Rectal smooth muscle tissue (tissue), 1 donor: ENCODE measurements at regions not wholly inside any gene's neighbourhood (a gene's known extent, or its start where the extent isn't known, plus 50 kb on each side); places are given as distances from the start of the nearest gene placed in this dataset.
"Not testable (repeated sequence)": the region's sequence is repeated elsewhere in the genome, so short reads cannot be mapped to it uniquely, and the experiment has no call there.

Source experiments
- H3K27ac ChIP-seq: one replicate; pipeline ENCODE4 v1.7.0; 2013; ENCODE audit warnings: low read depth, low read length, inconsistent platforms
- H3K27me3 ChIP-seq: one replicate; pipeline ENCODE4 v1.7.0; 2013; ENCODE audit warnings: low read length; ENCODE audit not compliant: control insufficient read depth, insufficient read depth
- H3K36me3 ChIP-seq: one replicate; pipeline ENCODE4 v1.7.0; 2013; ENCODE audit warnings: low read length; ENCODE audit not compliant: control insufficient read depth, insufficient read depth
- H3K4me1 ChIP-seq: one replicate; pipeline ENCODE4 v1.7.0; 2013; ENCODE audit warnings: low read length; ENCODE audit not compliant: control insufficient read depth, insufficient read depth
- H3K4me3 ChIP-seq: one replicate; pipeline ENCODE4 v1.7.0; 2013; ENCODE audit warnings: low read length
- H3K9ac ChIP-seq: one replicate; pipeline ENCODE4 v1.7.0; 2013; ENCODE audit warnings: low read length

GRCh38 chr5:28958581-28958980 lies 1920.2 kb upstream of the CDH9 start:
- H3K27me3 ChIP-seq: no peaks in the 10 kb centered on the region
- H3K4me3 ChIP-seq: no peak overlapping the region
- H3K4me1 ChIP-seq: no peaks in the 10 kb centered on the region
- H3K27ac ChIP-seq: no peak overlapping the region
- H3K9ac ChIP-seq: no peak overlapping the region
- H3K36me3 ChIP-seq: no peaks in the 10 kb centered on the region

GRCh38 chr5:28957450-28957849 lies 1919.1 kb upstream of the CDH9 start:
- Histone ChIP-seq H3K27ac (no peak overlapping the region), H3K36me3 (no peaks in the 10 kb centered on the region), H3K4me3 (no peak overlapping the region), H3K27me3 (no peaks in the 10 kb centered on the region), H3K4me1 (no peaks in the 10 kb centered on the region), H3K9ac (no peak overlapping the region)

GRCh38 chr5:28954074-28954473 lies 1915.7 kb upstream of the CDH9 start:
- no peaks in the 10 kb centered on the region for H3K27me3 ChIP-seq
- H3K36me3 ChIP-seq: no peaks in the 10 kb centered on the region
- no peak overlapping the region for H3K27ac ChIP-seq
- no peak overlapping the region for H3K4me3 ChIP-seq
- no peak overlapping the region for H3K9ac ChIP-seq
- H3K4me1 ChIP-seq: no peaks in the 10 kb centered on the region

- no peak overlapping the region for H3K9ac ChIP-seq
- H3K36me3 ChIP-seq: no peaks in the 10 kb centered on the region
- no peaks in the 10 kb centered on the region for H3K27me3 ChIP-seq
- H3K4me1 ChIP-seq: no peaks in the 10 kb centered on the region
- no peak overlapping the region for H3K27ac ChIP-seq
- no peak overlapping the region for H3K4me3 ChIP-seq
Observed at GRCh38 chr5:28947865-28948264, 1909.5 kb upstream of the CDH9 start.

- H3K4me1 ChIP-seq: no peaks in the 10 kb centered on the region
- no peak overlapping the region for H3K27ac ChIP-seq
- no peaks in the 10 kb centered on the region for H3K36me3 ChIP-seq
- no peak overlapping the region for H3K9ac ChIP-seq
- no peak overlapping the region for H3K4me3 ChIP-seq
- H3K27me3 ChIP-seq: no peaks in the 10 kb centered on the region
Observed at GRCh38 chr5:28945859-28946258, 1907.5 kb upstream of the CDH9 start.

- H3K4me3 ChIP-seq, H3K9ac ChIP-seq, H3K27ac ChIP-seq, H3K27me3 ChIP-seq, H3K36me3 ChIP-seq, H3K4me1 ChIP-seq: not testable (repeated sequence)
Observed at GRCh38 chr5:28929366-28929765, 1891.0 kb upstream of the CDH9 start.

GRCh38 chr5:28928327-28928790 lies 1890.0 kb upstream of the CDH9 start:
- not testable (repeated sequence) for H3K9ac ChIP-seq, H3K27me3 ChIP-seq, H3K36me3 ChIP-seq, H3K27ac ChIP-seq, H3K4me3 ChIP-seq, H3K4me1 ChIP-seq

- H3K27ac ChIP-seq: no peak overlapping the region
- H3K4me3 ChIP-seq: no peak overlapping the region
- no peaks in the 10 kb centered on the region for H3K36me3 ChIP-seq
- no peak overlapping the region for H3K9ac ChIP-seq
- H3K27me3 ChIP-seq: no peaks in the 10 kb centered on the region
- H3K4me1 ChIP-seq: no peaks in the 10 kb centered on the region
Observed at GRCh38 chr5:28927559-28928326, 1889.4 kb upstream of the CDH9 start.

- Histone ChIP-seq H3K36me3 (no peaks in the 10 kb centered on the region), H3K9ac (no peak overlapping the region), H3K27ac (no peak overlapping the region), H3K4me1 (no peaks in the 10 kb centered on the region), H3K27me3 (no peaks in the 10 kb centered on the region), H3K4me3 (no peak overlapping the region)
Observed at GRCh38 chr5:28926422-28926821, 1888.0 kb upstream of the CDH9 start.

- Histone ChIP-seq H3K9ac (no peak overlapping the region), H3K27ac (no peak overlapping the region), H3K4me1 (no peaks in the 10 kb centered on the region), H3K27me3 (no peaks in the 10 kb centered on the region), H3K36me3 (no peaks in the 10 kb centered on the region), H3K4me3 (no peak overlapping the region)
Observed at GRCh38 chr5:28917631-28918030, 1879.2 kb upstream of the CDH9 start.

- no peaks in the 10 kb centered on the region for H3K36me3 ChIP-seq
- H3K27ac ChIP-seq: no peak overlapping the region
- H3K9ac ChIP-seq: no peak overlapping the region
- H3K4me1 ChIP-seq: no peaks in the 10 kb centered on the region
- H3K4me3 ChIP-seq: no peak overlapping the region
- H3K27me3 ChIP-seq: no peaks in the 10 kb centered on the region
Observed at GRCh38 chr5:28914297-28914696, 1875.9 kb upstream of the CDH9 start.

GRCh38 chr5:28903643-28904042 lies 1865.3 kb upstream of the CDH9 start:
- H3K4me3 ChIP-seq: no peak overlapping the region
- H3K27me3 ChIP-seq: no peaks in the 10 kb centered on the region
- no peaks in the 10 kb centered on the region for H3K4me1 ChIP-seq
- no peak overlapping the region for H3K27ac ChIP-seq
- H3K9ac ChIP-seq: no peak overlapping the region
- no peaks in the 10 kb centered on the region for H3K36me3 ChIP-seq

GRCh38 chr5:28896949-28897348 lies 1858.6 kb upstream of the CDH9 start:
- Histone ChIP-seq H3K27ac (no peak overlapping the region), H3K4me1 (no peaks in the 10 kb centered on the region), H3K9ac (no peak overlapping the region), H3K27me3 (no peaks in the 10 kb centered on the region), H3K4me3 (no peak overlapping the region), H3K36me3 (no peaks in the 10 kb centered on the region)
